Hepatocyte (in vitro differentiated cells): ENCODE measurements at regions not wholly inside any gene's neighbourhood (a gene's known extent, or its start where the extent isn't known, plus 50 kb on each side); places are given as distances from the start of the nearest gene placed in this dataset.
"Not testable (repeated sequence)": the region's sequence is repeated elsewhere in the genome, so short reads cannot be mapped to it uniquely, and the experiment has no call there.

ENCODE experiments used
- DNase-seq: peaks from one replicate; pipeline ENCODE4 v3.0.0-alpha.2; 2016; ENCODE audit warnings: low spot score
- H2AFZ ChIP-seq: fragments of 200-600 bp; sonication (generic); 2 replicates; pipeline ENCODE4 v1.6.0; 2016; ENCODE audit warnings: antibody characterized with exemption, mild to moderate bottlenecking
- H3K27ac ChIP-seq: fragments of 200-600 bp; sonication (generic); 2 replicates; pipeline ENCODE4 v1.5.1; 2016; ENCODE audit warnings: mild to moderate bottlenecking
- H3K27me3 ChIP-seq: fragments of 200-600 bp; sonication (generic); 2 replicates; pipeline ENCODE4 v1.6.1; 2016
- H3K36me3 ChIP-seq: fragments of 200-600 bp; sonication (generic); replicated peaks from 2 replicates; pipeline ENCODE4 v1.5.1; 2016; ENCODE audit warnings: low read depth; ENCODE audit not compliant: insufficient read depth
- H3K4me1 ChIP-seq: fragments of 200-600 bp; sonication (generic); 2 replicates; pipeline ENCODE4 v1.5.1; 2016; ENCODE audit warnings: mild to moderate bottlenecking, moderate library complexity; ENCODE audit not compliant: insufficient read depth
- H3K4me2 ChIP-seq: fragments of 200-600 bp; sonication (generic); 2 replicates; pipeline ENCODE4 v1.6.0; 2016
- H3K4me3 ChIP-seq: fragments of 200-600 bp; sonication (generic); 2 replicates; pipeline ENCODE4 v1.5.1; 2016; ENCODE audit warnings: mild to moderate bottlenecking
- H3K79me2 ChIP-seq: fragments of 200-600 bp; sonication (generic); 2 replicates; pipeline ENCODE4 v1.6.0; 2017; ENCODE audit warnings: mild to moderate bottlenecking
- H3K9me2 ChIP-seq: fragments of 200-600 bp; sonication (generic); replicated peaks from 2 replicates; pipeline ENCODE4 v1.6.0; 2017; ENCODE audit warnings: mild to moderate bottlenecking; ENCODE audit not compliant: insufficient read depth
- H3K9me3 ChIP-seq: fragments of 200-600 bp; sonication (generic); 2 replicates; pipeline ENCODE4 v1.5.1; 2016; ENCODE audit warnings: low read depth, mild to moderate bottlenecking
- H4K20me1 ChIP-seq: fragments of 200-600 bp; sonication (generic); 2 replicates; pipeline ENCODE4 v1.6.0; 2016; ENCODE audit warnings: mild to moderate bottlenecking; ENCODE audit not compliant: insufficient read depth, poor library complexity, severe bottlenecking
- CTCF ChIP-seq: fragments of 200-600 bp; sonication (generic); IDR thresholded peaks from 2 replicates; pipeline ENCODE4 v1.5.1; 2016; ENCODE audit warnings: antibody characterized with exemption, mild to moderate bottlenecking; ENCODE audit not compliant: poor library complexity
- EZH2 ChIP-seq: fragments of 200-600 bp; sonication (generic); IDR thresholded peaks from 2 replicates; pipeline ENCODE4 v1.6.1; 2016; ENCODE audit warnings: antibody characterized with exemption, mild to moderate bottlenecking, borderline replicate concordance
- EZH2phosphoT487 ChIP-seq: fragments of 200-600 bp; sonication (generic); IDR thresholded peaks from one replicate; pipeline ENCODE4 v1.6.1; 2018; ENCODE audit warnings: antibody characterized with exemption, mild to moderate bottlenecking, low read depth, moderate library complexity; ENCODE audit not compliant: unreplicated experiment, severe bottlenecking
- WGBS: methylation state at CpG from one replicate; pipeline ENCODE4 v1.1.6; 2016; ENCODE audit warnings: low lambda C conversion rate; ENCODE audit errors: missing lambda C conversion rate; 5-methylcytosine and 5-hydroxymethylcytosine counted together

DNA sequence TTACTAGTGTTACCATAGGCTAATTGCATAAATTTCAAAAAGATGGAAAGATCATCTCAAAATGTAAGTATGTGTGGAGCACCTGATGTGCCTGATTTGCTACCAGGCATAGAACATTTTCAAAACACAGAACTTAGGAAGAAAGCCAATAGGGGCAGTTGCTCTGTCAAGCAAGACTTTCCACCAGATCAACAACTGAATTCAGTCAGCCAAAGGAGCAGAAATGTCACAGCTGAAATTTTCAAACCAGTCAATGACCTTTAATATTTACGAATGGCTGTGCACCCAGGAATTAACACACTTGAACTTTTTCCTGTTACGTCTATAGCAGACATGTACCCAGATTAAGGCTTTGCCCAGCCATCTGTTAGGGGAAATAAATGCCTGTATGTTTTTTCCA lies 452.8 kb upstream of the PTGER4 start:
- Histone ChIP-seq H3K27ac (no peak overlapping the region), H3K9me3 (no peaks in the 10 kb centered on the region), H3K27me3 (no peaks in the 10 kb centered on the region), H3K4me2 (no peak overlapping the region), H3K9me2 (no peaks in the 10 kb centered on the region), H4K20me1 (no peaks in the 10 kb centered on the region), H3K4me1 (no peaks in the 10 kb centered on the region), H2AFZ (no peak overlapping the region), H3K79me2 (no peaks in the 10 kb centered on the region), H3K36me3 (no peaks in the 10 kb centered on the region), H3K4me3 (no peak overlapping the region)
- WGBS: 69% methylated on average over 2 of the region's 2 CpGs
- TF ChIP-seq CTCF: no peak
- no peak for TF ChIP-seq EZH2phosphoT487
- TF ChIP-seq EZH2: no peak
- DNase-seq: no peak

DNA sequence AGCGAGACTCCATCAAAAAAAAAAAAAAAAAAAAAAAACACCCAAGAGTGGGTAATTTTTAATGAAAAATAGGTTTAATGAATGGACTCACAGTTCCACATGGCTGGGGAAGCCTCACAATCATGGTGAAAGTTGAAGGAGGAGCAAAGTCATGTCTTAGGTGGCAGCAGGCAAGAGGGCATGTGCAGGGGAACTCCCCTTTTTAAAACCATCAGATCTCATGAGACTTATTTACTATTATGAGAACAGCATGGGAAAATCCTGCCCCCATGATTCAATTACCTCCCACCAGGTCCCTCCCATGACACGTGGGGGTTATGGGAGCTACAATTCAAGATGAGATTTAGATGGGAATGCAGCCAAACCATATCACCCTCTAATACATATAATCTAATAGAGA lies 454.6 kb upstream of the PTGER4 start:
- not testable (repeated sequence) for H3K9me2 ChIP-seq, H3K27ac ChIP-seq, H4K20me1 ChIP-seq, DNase-seq, H3K9me3 ChIP-seq, H2AFZ ChIP-seq, H3K4me2 ChIP-seq, H3K4me1 ChIP-seq, H3K36me3 ChIP-seq, H3K27me3 ChIP-seq, H3K79me2 ChIP-seq, H3K4me3 ChIP-seq
- 88% methylated on average over 2 of the region's 2 CpGs for WGBS

DNA sequence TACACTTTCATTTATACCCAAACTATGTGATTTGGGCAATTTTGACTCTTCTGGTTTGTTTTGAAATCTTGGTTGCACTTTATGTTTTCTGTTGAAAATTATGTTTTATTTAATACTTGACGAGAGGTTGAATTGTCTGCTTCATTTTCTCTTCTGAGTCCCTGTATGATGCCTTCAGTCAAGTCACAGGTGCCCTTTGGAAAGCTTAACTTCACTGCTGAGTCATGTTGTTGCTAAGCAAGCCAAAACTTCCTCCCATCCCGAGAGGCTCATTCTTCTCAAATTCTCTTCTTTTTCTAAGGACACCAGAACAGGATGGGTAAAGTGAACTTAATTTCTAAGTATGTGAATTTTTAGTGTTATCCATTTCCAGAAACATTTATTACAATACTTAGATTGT lies 455.3 kb upstream of the PTGER4 start:
- 85% methylated on average over 2 of the region's 2 CpGs for WGBS

GRCh38 chr5:40223884-40224402 lies 455.8 kb upstream of the PTGER4 start:
- Histone ChIP-seq H3K9me3 (no peaks in the 10 kb centered on the region), H3K9me2 (no peaks in the 10 kb centered on the region), H4K20me1 (no peaks in the 10 kb centered on the region), H3K4me2 (no peak overlapping the region), H2AFZ (no peak overlapping the region), H3K4me3 (no peak overlapping the region), H3K27me3 (no peaks in the 10 kb centered on the region), H3K79me2 (no peaks in the 10 kb centered on the region), H3K27ac (no peak overlapping the region), H3K36me3 (no peaks in the 10 kb centered on the region), H3K4me1 (no peaks in the 10 kb centered on the region)
- TF ChIP-seq EZH2 (no peak), EZH2phosphoT487 (no peak), CTCF (no peak)
- 91% methylated on average over 5 of the region's 5 CpGs for WGBS
- no peak for DNase-seq

More for the DNA sequence above, 455.3 kb upstream of the PTGER4 start:
- Histone ChIP-seq H3K9me3 (no peaks in the 10 kb centered on the region), H2AFZ (no peak overlapping the region), H3K79me2 (no peaks in the 10 kb centered on the region), H3K27ac (no peak overlapping the region), H3K4me2 (no peak overlapping the region), H3K36me3 (no peaks in the 10 kb centered on the region), H3K9me2 (no peaks in the 10 kb centered on the region), H3K27me3 (no peaks in the 10 kb centered on the region), H4K20me1 (no peaks in the 10 kb centered on the region), H3K4me1 (no peaks in the 10 kb centered on the region), H3K4me3 (no peak overlapping the region)
- no peak for TF ChIP-seq EZH2
- TF ChIP-seq EZH2phosphoT487: no peak
- no peak for TF ChIP-seq CTCF
- DNase-seq: no peak
